ENCODE measurements at regions not wholly inside any gene's neighbourhood (a gene's known extent, or its start where the extent isn't known, plus 50 kb on each side); places are given as distances from the start of the nearest gene placed in this dataset.

GRCh38 chr2:128682729-128683284, 364.1 kb upstream of the HS6ST1 start (continued):
- TF ChIP-seq MBD1 (CRISPR knock-in tag; IDR thresholded peaks at IDR 0.05) (no peak), RHOXF2B (CRISPR knock-in tag; conservative IDR thresholded peaks at IDR 0.05) (no peak), XRCC3 (IDR thresholded peaks at IDR 0.05) (no peak), ZBTB49 (CRISPR knock-in tag; IDR thresholded peaks at IDR 0.05; ENCODE audit: borderline replicate concordance) (no peak), E4F1 (CRISPR knock-in tag; IDR thresholded peaks at IDR 0.05; ENCODE audit: borderline replicate concordance) (no peak), TCF15 (CRISPR knock-in tag; IDR thresholded peaks at IDR 0.05) (no peak), ZBTB8A (IDR thresholded peaks at IDR 0.05; ENCODE audit: partially characterized antibody) (no peak)
